ENCODE measurements at regions not wholly inside any gene's neighbourhood (a gene's known extent, or its start where the extent isn't known, plus 50 kb on each side); places are given as distances from the start of the nearest gene placed in this dataset.

- DNase-seq = no peak
These were observed 53.6 kb upstream of the DPT start for GRCh38 chr1:168782559-168783116.

GRCh38 chr1:168783458-168784210 is 54.6 kb upstream of the DPT start:
- DNase-seq = peak; percentile 58 to 65

GRCh38 chr1:168786476-168787330 is 57.7 kb upstream of the DPT start:
- DNase-seq = no peak

- DNase-seq = no peak
These were observed 59.3 kb upstream of the DPT start for GRCh38 chr1:168788258-168788657.

GRCh38 chr1:168789501-168789900 is 60.5 kb upstream of the DPT start:
- no peak for DNase-seq

- DNase-seq = no peak
These were observed 63.1 kb upstream of the DPT start for GRCh38 chr1:168792142-168792541.

- no peak for DNase-seq
These were observed 63.7 kb upstream of the DPT start for GRCh38 chr1:168792592-168793125.

GRCh38 chr1:168794057-168794456 is 65.1 kb upstream of the DPT start:
- no peak for DNase-seq

- DNase-seq = no peak
These were observed 66.7 kb upstream of the DPT start for GRCh38 chr1:168795681-168796080.

- no peak for DNase-seq
These were observed 71.1 kb upstream of the DPT start for GRCh38 chr1:168799927-168800605.

- no peak for DNase-seq
These were observed 72.2 kb upstream of the DPT start for GRCh38 chr1:168801032-168801745.

GRCh38 chr1:168803806-168804510 is 75.0 kb upstream of the DPT start:
- DNase-seq = no peak

GRCh38 chr1:168806952-168807351 is 77.9 kb upstream of the DPT start:
- DNase-seq = no peak

GRCh38 chr1:168811176-168811575 is 82.2 kb upstream of the DPT start:
- no peak for DNase-seq

GRCh38 chr1:168819668-168820067 is 90.7 kb upstream of the DPT start:
- no peak for DNase-seq

- DNase-seq = no peak
These were observed 92.4 kb upstream of the DPT start for GRCh38 chr1:168821434-168821833.

- no peak for DNase-seq
These were observed 93.9 kb upstream of the DPT start for GRCh38 chr1:168822911-168823310.

- DNase-seq = no peak
These were observed 95.0 kb upstream of the DPT start for GRCh38 chr1:168823988-168824387.

- no peak for DNase-seq
These were observed 95.5 kb upstream of the DPT start for GRCh38 chr1:168824418-168825065.

- DNase-seq = no peak
These were observed 96.1 kb upstream of the DPT start for GRCh38 chr1:168825129-168825528.

All from right lung (tissue), 2 donors.